Astrocyte of the cerebellum (primary cell): ENCODE measurements at regions not wholly inside any gene's neighbourhood (a gene's known extent, or its start where the extent isn't known, plus 50 kb on each side); places are given as distances from the start of the nearest gene placed in this dataset.

ENCODE experiments used
- DNase-seq: peaks from one replicate; pipeline ENCODE4 v3.0.0-alpha.2; 2011; ENCODE audit warnings: low read depth
- H3K4me3 ChIP-seq: 2 replicates; pipeline ENCODE4 v1.5.1; 2011; ENCODE audit warnings: mild to moderate bottlenecking, low read depth, low read length, moderate library complexity
- in situ Hi-C: cut with HindIII; loops from 2 replicates; pipeline ENCODE4 v1.10.0; 2017; ENCODE audit warnings: low sequenced_read_pairs
- TF ChIP-seq, protein P1 (sequence below): IDR thresholded peaks from 2 replicates; pipeline ENCODE4 v1.5.1; 2012; ENCODE audit warnings: low read length, low read depth, moderate library complexity, mild to moderate bottlenecking; ENCODE audit errors: missing control alignments

- TF ChIP-seq, protein P1, sequence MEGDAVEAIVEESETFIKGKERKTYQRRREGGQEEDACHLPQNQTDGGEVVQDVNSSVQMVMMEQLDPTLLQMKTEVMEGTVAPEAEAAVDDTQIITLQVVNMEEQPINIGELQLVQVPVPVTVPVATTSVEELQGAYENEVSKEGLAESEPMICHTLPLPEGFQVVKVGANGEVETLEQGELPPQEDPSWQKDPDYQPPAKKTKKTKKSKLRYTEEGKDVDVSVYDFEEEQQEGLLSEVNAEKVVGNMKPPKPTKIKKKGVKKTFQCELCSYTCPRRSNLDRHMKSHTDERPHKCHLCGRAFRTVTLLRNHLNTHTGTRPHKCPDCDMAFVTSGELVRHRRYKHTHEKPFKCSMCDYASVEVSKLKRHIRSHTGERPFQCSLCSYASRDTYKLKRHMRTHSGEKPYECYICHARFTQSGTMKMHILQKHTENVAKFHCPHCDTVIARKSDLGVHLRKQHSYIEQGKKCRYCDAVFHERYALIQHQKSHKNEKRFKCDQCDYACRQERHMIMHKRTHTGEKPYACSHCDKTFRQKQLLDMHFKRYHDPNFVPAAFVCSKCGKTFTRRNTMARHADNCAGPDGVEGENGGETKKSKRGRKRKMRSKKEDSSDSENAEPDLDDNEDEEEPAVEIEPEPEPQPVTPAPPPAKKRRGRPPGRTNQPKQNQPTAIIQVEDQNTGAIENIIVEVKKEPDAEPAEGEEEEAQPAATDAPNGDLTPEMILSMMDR: peak; percentile 99
- DNase-seq: peak; percentile 76
- in situ Hi-C loops: loop anchor here (5.0 to 25.0 kb wide), 3 partner anchors 54 to 469 kb away; no protein-coding TSS in a partner anchor
- H3K4me3 ChIP-seq: no peak overlapping the region
Observed at GRCh38 chr17:77542551-77543490, 402.1 kb downstream of the SEC14L1 start.

- in situ Hi-C loops: loop anchor here (5.0 to 25.0 kb wide), 3 partner anchors 54 to 468 kb away; no protein-coding TSS in a partner anchor
- TF ChIP-seq, protein P1: no peak
Observed at GRCh38 chr17:77543801-77544200, 403.0 kb downstream of the SEC14L1 start.

GRCh38 chr17:77544347-77545110, 403.8 kb downstream of the SEC14L1 start:
- TF ChIP-seq, protein P1: no peak
- no peak for DNase-seq
- in situ Hi-C loops: loop anchor here (5.0 to 25.0 kb wide), 3 partner anchors 53 to 468 kb away; no protein-coding TSS in a partner anchor
- no peak overlapping the region for H3K4me3 ChIP-seq

More at GRCh38 chr17:77543801-77544200, 403.0 kb downstream of the SEC14L1 start:
- no peak overlapping the region for H3K4me3 ChIP-seq
- no peak for DNase-seq

- no peak for DNase-seq
- H3K4me3 ChIP-seq: no peak overlapping the region
- in situ Hi-C loops: loop anchor here (10.0 to 25.0 kb wide), 2 partner anchors 348 to 465 kb away; no protein-coding TSS in a partner anchor
Observed at GRCh38 chr17:77546772-77547241, 406.0 kb downstream of the SEC14L1 start.

GRCh38 chr17:77548967-77549366, 408.2 kb downstream of the SEC14L1 start:
- in situ Hi-C loops: loop anchor here (10.0 to 25.0 kb wide), 2 partner anchors 346 to 463 kb away; no protein-coding TSS in a partner anchor
- TF ChIP-seq, protein P1: no peak
- no peak overlapping the region for H3K4me3 ChIP-seq
- DNase-seq: no peak

More at GRCh38 chr17:77546772-77547241, 406.0 kb downstream of the SEC14L1 start:
- TF ChIP-seq, protein P1: no peak

GRCh38 chr17:77549726-77550366, 408.7 kb upstream of the TNRC6C start:
- TF ChIP-seq, protein P1: no peak
- in situ Hi-C loops: loop anchor here (10.0 to 25.0 kb wide), 2 partner anchors 345 to 462 kb away; no protein-coding TSS in a partner anchor
- DNase-seq: no peak

More at GRCh38 chr17:77549726-77550366, 408.7 kb upstream of the TNRC6C start:
- no peak overlapping the region for H3K4me3 ChIP-seq
